ENCODE measurements at regions not wholly inside any gene's neighbourhood (a gene's known extent, or its start where the extent isn't known, plus 50 kb on each side); places are given as distances from the start of the nearest gene placed in this dataset.

DNA sequence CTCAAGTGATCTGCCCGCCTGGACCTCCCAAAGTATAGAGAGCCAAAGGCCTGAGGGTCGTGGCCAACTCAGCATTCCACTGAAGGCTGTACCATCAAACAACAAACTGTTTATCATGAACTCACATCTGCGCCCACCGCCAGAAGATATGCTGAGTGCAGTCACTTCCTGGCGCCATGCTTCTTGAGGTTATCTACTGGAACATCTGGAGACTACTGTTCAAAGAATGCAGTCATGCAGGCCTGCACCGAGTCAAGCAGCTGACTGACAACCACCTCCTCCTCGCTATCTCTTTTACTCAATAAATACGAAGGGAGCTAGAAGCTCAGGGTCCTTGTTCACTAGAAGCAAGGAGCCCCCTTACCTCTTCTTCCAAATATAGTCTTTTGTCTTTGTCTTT, 473.9 kb upstream of the EEF2KMT start:
- Histone ChIP-seq H3K4me3 (no peak overlapping the region), H3K9me3 (no peaks in the 10 kb centered on the region), H3K36me3 (no peaks in the 10 kb centered on the region), H3K27me3 (no peaks in the 10 kb centered on the region), H3K27ac (no peak overlapping the region), H3K4me1 (no peaks in the 10 kb centered on the region)
- no peak for DNase-seq
- TF ChIP-seq, protein P1, sequence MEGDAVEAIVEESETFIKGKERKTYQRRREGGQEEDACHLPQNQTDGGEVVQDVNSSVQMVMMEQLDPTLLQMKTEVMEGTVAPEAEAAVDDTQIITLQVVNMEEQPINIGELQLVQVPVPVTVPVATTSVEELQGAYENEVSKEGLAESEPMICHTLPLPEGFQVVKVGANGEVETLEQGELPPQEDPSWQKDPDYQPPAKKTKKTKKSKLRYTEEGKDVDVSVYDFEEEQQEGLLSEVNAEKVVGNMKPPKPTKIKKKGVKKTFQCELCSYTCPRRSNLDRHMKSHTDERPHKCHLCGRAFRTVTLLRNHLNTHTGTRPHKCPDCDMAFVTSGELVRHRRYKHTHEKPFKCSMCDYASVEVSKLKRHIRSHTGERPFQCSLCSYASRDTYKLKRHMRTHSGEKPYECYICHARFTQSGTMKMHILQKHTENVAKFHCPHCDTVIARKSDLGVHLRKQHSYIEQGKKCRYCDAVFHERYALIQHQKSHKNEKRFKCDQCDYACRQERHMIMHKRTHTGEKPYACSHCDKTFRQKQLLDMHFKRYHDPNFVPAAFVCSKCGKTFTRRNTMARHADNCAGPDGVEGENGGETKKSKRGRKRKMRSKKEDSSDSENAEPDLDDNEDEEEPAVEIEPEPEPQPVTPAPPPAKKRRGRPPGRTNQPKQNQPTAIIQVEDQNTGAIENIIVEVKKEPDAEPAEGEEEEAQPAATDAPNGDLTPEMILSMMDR (IDR thresholded peaks at IDR 0.05): no peak
- TF ChIP-seq POLR2A (IDR thresholded peaks at IDR 0.05): no peak

DNA sequence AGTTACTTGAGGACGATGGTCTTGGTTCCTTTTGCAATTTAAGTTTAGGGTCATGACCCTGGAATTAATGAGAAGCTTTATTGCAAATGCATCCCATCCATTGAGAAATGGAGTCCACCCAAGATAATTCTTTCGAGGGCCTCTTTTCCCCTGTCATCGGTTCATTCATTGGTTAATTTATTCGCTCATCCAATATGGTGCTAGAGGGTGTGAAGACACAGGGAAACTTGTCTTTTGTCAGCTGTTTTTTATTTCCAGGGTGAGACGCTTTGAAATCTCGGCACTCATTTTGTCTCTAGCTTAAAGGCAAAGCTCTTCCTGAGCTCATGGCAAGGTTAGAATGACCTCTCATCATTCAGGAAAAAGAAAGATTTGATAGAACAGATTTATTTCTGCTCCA, 464.2 kb upstream of the EEF2KMT start:
- no peak overlapping the region for H3K4me3 ChIP-seq
- H3K4me1 ChIP-seq: no peaks in the 10 kb centered on the region
- no peak for TF ChIP-seq POLR2A (IDR thresholded peaks at IDR 0.05)
- TF ChIP-seq, protein P1 (IDR thresholded peaks at IDR 0.05): no peak
- DNase-seq: no peak
- no peaks in the 10 kb centered on the region for H3K9me3 ChIP-seq
- no peaks in the 10 kb centered on the region for H3K36me3 ChIP-seq
- H3K27me3 ChIP-seq: no peaks in the 10 kb centered on the region
- H3K27ac ChIP-seq: no peak overlapping the region

DNA sequence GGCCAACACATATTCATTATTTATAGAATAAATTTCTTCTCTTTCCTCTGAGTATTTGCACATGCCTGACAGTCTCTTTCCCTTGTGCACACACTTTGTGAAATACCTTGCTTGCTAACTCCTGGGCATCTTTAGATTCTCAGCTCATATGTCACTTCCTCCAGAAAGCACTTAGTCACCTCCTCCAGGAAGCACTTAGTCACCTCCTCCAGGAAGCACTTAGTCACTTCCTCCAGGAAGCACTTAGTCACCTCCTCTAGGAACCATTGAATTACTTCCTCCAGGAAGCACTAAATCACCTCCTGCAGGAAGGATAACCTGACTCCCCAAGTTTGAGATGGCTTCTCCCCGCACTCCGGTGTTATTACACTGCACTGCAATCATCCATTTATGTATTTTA, 462.5 kb upstream of the EEF2KMT start:
- no peaks in the 10 kb centered on the region for H3K27me3 ChIP-seq
- H3K36me3 ChIP-seq: no peaks in the 10 kb centered on the region
- TF ChIP-seq, protein P1 (IDR thresholded peaks at IDR 0.05): no peak
- TF ChIP-seq POLR2A (IDR thresholded peaks at IDR 0.05): no peak
- H3K4me1 ChIP-seq: no peaks in the 10 kb centered on the region
- H3K9me3 ChIP-seq: no peaks in the 10 kb centered on the region
- no peak for DNase-seq
- no peak overlapping the region for H3K4me3 ChIP-seq
- H3K27ac ChIP-seq: no peak overlapping the region

DNA sequence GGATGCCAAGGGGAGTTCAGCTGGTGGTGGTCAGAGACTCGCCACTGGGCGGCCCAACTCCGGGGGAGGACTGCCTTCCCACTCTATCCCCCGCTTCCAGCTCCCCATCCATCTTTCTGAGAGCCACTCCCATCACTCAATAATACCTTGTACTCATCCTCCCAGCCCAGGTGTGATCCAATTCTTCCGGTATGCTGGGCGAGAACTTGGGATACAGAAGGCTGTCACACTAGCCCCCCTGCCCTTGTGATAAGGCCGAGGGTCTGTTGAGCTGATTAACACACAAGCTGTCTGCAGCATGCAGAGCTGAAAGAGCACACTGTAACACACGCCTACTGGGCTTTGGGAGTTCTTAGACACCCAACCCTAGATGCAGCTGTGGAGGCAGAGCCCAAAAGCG, 460.4 kb upstream of the EEF2KMT start:
- H3K9me3 ChIP-seq: no peaks in the 10 kb centered on the region
- H3K4me3 ChIP-seq: no peak overlapping the region
- no peak for DNase-seq
- H3K4me1 ChIP-seq: no peaks in the 10 kb centered on the region
- H3K27me3 ChIP-seq: no peaks in the 10 kb centered on the region
- H3K27ac ChIP-seq: no peak overlapping the region
- no peak for TF ChIP-seq POLR2A (IDR thresholded peaks at IDR 0.05)
- TF ChIP-seq, protein P1 (IDR thresholded peaks at IDR 0.05): no peak
- H3K36me3 ChIP-seq: no peaks in the 10 kb centered on the region

DNA sequence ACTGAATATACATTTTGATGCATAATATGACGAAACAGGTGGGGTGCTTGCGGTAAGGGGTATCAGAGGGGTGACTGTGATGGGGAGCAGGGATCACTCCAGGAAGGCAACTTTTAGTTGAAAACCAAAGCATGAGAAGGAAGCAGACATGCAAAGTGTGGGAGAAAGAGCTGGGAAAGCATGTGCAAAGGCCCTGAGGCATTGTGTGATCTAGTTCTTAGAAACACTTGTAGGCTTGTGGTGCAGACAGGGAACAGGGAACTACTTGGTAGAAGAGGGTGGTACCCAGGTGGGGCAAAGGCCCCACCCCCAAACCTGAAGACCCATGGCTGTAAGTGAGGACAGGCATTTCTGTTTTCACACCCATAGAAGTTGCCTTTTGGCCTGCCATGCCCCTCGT, 459.9 kb upstream of the EEF2KMT start:
- no peak overlapping the region for H3K4me3 ChIP-seq
- TF ChIP-seq POLR2A (IDR thresholded peaks at IDR 0.05): no peak
- TF ChIP-seq, protein P1 (IDR thresholded peaks at IDR 0.05): no peak
- no peak for DNase-seq

DNA sequence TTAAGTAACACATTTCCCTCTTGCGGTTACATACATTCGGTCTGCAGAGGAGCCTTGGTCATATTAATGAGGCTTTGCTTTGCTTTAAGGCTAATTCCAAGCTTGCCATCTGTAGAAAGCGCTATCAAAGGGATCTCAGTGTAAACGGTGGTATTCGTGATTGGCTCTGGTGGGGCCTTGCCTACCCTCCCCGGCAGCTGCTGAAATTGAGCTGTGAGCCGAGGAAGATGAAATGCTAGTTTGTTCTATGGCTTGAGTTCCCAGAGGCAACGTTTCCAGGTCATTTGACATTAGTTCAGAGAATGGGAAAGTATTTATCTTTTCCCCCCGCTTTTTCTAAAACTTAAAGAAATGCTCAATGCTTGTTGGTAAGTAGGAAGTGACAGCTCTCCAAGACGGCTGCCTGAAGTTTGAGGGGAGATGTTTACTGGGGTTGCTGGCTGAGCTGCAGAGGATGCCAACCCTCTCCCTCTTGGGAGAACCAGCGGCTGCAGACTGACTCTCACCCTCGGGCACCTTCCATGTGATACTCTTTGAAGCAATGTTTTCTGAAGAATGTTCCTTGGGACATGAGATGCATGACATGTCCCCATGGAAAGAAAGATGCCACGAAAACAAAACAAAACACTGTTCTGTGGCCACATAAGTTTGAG, 458.7 kb upstream of the EEF2KMT start:
- Histone ChIP-seq H3K27me3 (no peaks in the 10 kb centered on the region), H3K4me1 (no peaks in the 10 kb centered on the region), H3K27ac (no peak overlapping the region), H3K36me3 (no peaks in the 10 kb centered on the region), H3K9me3 (no peaks in the 10 kb centered on the region), H3K4me3 (no peak overlapping the region)
- TF ChIP-seq, protein P1 (IDR thresholded peaks at IDR 0.05): no peak
- no peak for TF ChIP-seq POLR2A (IDR thresholded peaks at IDR 0.05)
- no peak for DNase-seq

More for the DNA sequence above, 459.9 kb upstream of the EEF2KMT start:
- no peak overlapping the region for H3K27ac ChIP-seq
- H3K9me3 ChIP-seq: no peaks in the 10 kb centered on the region
- H3K27me3 ChIP-seq: no peaks in the 10 kb centered on the region
- no peaks in the 10 kb centered on the region for H3K4me1 ChIP-seq
- no peaks in the 10 kb centered on the region for H3K36me3 ChIP-seq
